ENCODE measurements at regions not wholly inside any gene's neighbourhood (a gene's known extent, or its start where the extent isn't known, plus 50 kb on each side); places are given as distances from the start of the nearest gene placed in this dataset.

GRCh38 chr5:174307656-174308271 lies 262.3 kb downstream of the NSG2 start:
- no peak for TF ChIP-seq EZH2phosphoT487 (IDR thresholded peaks at IDR 0.05; ENCODE audit: low read depth, severe bottlenecking, unreplicated experiment)
- no peak for TF ChIP-seq CTCF (IDR thresholded peaks at IDR 0.05; ENCODE audit: poor library complexity)
